ENCODE measurements at regions not wholly inside any gene's neighbourhood (a gene's known extent, or its start where the extent isn't known, plus 50 kb on each side); places are given as distances from the start of the nearest gene placed in this dataset.

DNA sequence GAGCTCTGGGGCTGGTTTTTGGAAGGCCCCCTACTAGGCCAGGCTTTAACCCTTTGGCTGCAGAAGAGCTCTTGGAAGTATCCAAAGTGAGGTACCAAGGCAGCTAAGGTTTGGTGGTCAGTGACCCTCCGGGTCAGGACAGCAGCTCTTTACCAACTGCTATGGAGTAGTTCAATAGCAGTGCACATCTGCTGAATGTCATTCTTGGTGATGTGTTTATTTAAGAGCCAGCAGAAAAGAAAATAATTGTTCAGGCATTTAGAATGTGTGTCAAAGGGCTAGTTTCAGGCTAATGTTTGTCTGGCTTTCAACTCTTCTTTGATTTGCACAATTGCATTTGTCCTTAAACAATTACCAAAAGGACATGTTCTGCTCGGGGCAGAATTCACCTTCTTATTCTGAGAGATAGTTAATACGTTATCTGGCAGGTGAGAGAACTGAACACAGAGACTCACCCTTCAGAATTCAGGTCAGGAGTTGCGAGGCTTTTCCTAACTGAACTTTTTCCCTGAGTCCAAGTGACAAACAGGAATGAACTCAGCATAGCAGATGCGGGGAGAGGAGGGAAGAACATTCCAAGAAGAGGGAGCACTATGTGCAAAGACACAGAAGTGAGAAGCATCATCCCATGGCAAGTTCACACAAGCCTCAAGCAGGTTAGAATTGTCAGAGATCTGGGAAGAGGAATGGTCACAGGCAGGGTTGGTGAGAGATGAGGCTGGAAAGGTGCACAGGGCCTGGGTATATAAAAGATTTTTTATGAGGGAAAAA is 556.7 kb upstream of the TLE4 start:
- TF ChIP-seq, protein P1, sequence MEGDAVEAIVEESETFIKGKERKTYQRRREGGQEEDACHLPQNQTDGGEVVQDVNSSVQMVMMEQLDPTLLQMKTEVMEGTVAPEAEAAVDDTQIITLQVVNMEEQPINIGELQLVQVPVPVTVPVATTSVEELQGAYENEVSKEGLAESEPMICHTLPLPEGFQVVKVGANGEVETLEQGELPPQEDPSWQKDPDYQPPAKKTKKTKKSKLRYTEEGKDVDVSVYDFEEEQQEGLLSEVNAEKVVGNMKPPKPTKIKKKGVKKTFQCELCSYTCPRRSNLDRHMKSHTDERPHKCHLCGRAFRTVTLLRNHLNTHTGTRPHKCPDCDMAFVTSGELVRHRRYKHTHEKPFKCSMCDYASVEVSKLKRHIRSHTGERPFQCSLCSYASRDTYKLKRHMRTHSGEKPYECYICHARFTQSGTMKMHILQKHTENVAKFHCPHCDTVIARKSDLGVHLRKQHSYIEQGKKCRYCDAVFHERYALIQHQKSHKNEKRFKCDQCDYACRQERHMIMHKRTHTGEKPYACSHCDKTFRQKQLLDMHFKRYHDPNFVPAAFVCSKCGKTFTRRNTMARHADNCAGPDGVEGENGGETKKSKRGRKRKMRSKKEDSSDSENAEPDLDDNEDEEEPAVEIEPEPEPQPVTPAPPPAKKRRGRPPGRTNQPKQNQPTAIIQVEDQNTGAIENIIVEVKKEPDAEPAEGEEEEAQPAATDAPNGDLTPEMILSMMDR (IDR thresholded peaks at IDR 0.05; ENCODE audit: insufficient read depth, low read depth, low read length), result no peak
- TF ChIP-seq EZH2 (IDR thresholded peaks at IDR 0.05; ENCODE audit: insufficient read depth, low read length), result no peak

All from astrocyte (in vitro differentiated cells and primary cell).